ENCODE measurements at regions not wholly inside any gene's neighbourhood (a gene's known extent, or its start where the extent isn't known, plus 50 kb on each side); places are given as distances from the start of the nearest gene placed in this dataset.

- Histone ChIP-seq H3K27me3 (ENCODE audit: insufficient read depth, low read length) (peaks cover 38% of the 10 kb centered on the region), H3K4me1 (ENCODE audit: control insufficient read depth, insufficient read depth, low read length, unreplicated experiment) (no peaks in the 10 kb centered on the region), H3K27ac (ENCODE audit: low read depth, low read length) (no peak overlapping the region), H3K79me2 (ENCODE audit: control insufficient read depth, insufficient read depth, low read length, unreplicated experiment) (no peaks in the 10 kb centered on the region), H2AFZ (ENCODE audit: low read length, unreplicated experiment) (no peak overlapping the region), H3K4me3 (ENCODE audit: low read depth, low read length) (no peak overlapping the region), H3K36me3 (ENCODE audit: insufficient read depth, low read length) (no peaks in the 10 kb centered on the region)
Measured at GRCh38 chr6:121020656-121021055, 313.6 kb downstream of the TBC1D32 start.

GRCh38 chr6:121008553-121008952, 325.7 kb downstream of the TBC1D32 start:
- H3K79me2 ChIP-seq (ENCODE audit: control insufficient read depth, insufficient read depth, low read length, unreplicated experiment): no peaks in the 10 kb centered on the region
- no peaks in the 10 kb centered on the region for H3K36me3 ChIP-seq (ENCODE audit: insufficient read depth, low read length)
- no peaks in the 10 kb centered on the region for H3K4me1 ChIP-seq (ENCODE audit: control insufficient read depth, insufficient read depth, low read length, unreplicated experiment)
- no peak overlapping the region for H2AFZ ChIP-seq (ENCODE audit: low read length, unreplicated experiment)
- no peak overlapping the region for H3K27ac ChIP-seq (ENCODE audit: low read depth, low read length)
- no peak overlapping the region for H3K4me3 ChIP-seq (ENCODE audit: low read depth, low read length)
- no peaks in the 10 kb centered on the region for H3K27me3 ChIP-seq (ENCODE audit: insufficient read depth, low read length)

GRCh38 chr6:121006024-121006423, 328.3 kb downstream of the TBC1D32 start:
- H3K27ac ChIP-seq (ENCODE audit: low read depth, low read length): no peak overlapping the region
- no peak overlapping the region for H2AFZ ChIP-seq (ENCODE audit: low read length, unreplicated experiment)
- H3K36me3 ChIP-seq (ENCODE audit: insufficient read depth, low read length): no peaks in the 10 kb centered on the region
- no peaks in the 10 kb centered on the region for H3K79me2 ChIP-seq (ENCODE audit: control insufficient read depth, insufficient read depth, low read length, unreplicated experiment)
- H3K4me3 ChIP-seq (ENCODE audit: low read depth, low read length): no peak overlapping the region
- no peaks in the 10 kb centered on the region for H3K4me1 ChIP-seq (ENCODE audit: control insufficient read depth, insufficient read depth, low read length, unreplicated experiment)
- no peaks in the 10 kb centered on the region for H3K27me3 ChIP-seq (ENCODE audit: insufficient read depth, low read length)

- no peaks in the 10 kb centered on the region for H3K79me2 ChIP-seq (ENCODE audit: control insufficient read depth, insufficient read depth, low read length, unreplicated experiment)
- H3K27ac ChIP-seq (ENCODE audit: low read depth, low read length): no peak overlapping the region
- H2AFZ ChIP-seq (ENCODE audit: low read length, unreplicated experiment): no peak overlapping the region
- H3K36me3 ChIP-seq (ENCODE audit: insufficient read depth, low read length): no peaks in the 10 kb centered on the region
- H3K4me3 ChIP-seq (ENCODE audit: low read depth, low read length): no peak overlapping the region
- H3K27me3 ChIP-seq (ENCODE audit: insufficient read depth, low read length): no peaks in the 10 kb centered on the region
- H3K4me1 ChIP-seq (ENCODE audit: control insufficient read depth, insufficient read depth, low read length, unreplicated experiment): no peaks in the 10 kb centered on the region
Measured at GRCh38 chr6:121000381-121000780, 333.9 kb downstream of the TBC1D32 start.

- H3K36me3 ChIP-seq (ENCODE audit: insufficient read depth, low read length): no peaks in the 10 kb centered on the region
- H3K4me1 ChIP-seq (ENCODE audit: control insufficient read depth, insufficient read depth, low read length, unreplicated experiment): no peaks in the 10 kb centered on the region
- H2AFZ ChIP-seq (ENCODE audit: low read length, unreplicated experiment): no peak overlapping the region
- H3K27ac ChIP-seq (ENCODE audit: low read depth, low read length): no peak overlapping the region
- no peak overlapping the region for H3K4me3 ChIP-seq (ENCODE audit: low read depth, low read length)
- peaks cover 6% of the 10 kb centered on the region; the same call in 1 of the 2 replicates for H3K27me3 ChIP-seq (ENCODE audit: insufficient read depth, low read length)
- no peaks in the 10 kb centered on the region for H3K79me2 ChIP-seq (ENCODE audit: control insufficient read depth, insufficient read depth, low read length, unreplicated experiment)
Measured at GRCh38 chr6:120996340-120996739, 337.9 kb downstream of the TBC1D32 start.

GRCh38 chr6:120994573-120994967, 339.7 kb downstream of the TBC1D32 start:
- H3K36me3 ChIP-seq (ENCODE audit: insufficient read depth, low read length): no peaks in the 10 kb centered on the region
- peaks cover 6% of the 10 kb centered on the region; the same call in 1 of the 2 replicates for H3K27me3 ChIP-seq (ENCODE audit: insufficient read depth, low read length)
- H2AFZ ChIP-seq (ENCODE audit: low read length, unreplicated experiment): no peak overlapping the region
- no peaks in the 10 kb centered on the region for H3K79me2 ChIP-seq (ENCODE audit: control insufficient read depth, insufficient read depth, low read length, unreplicated experiment)
- no peaks in the 10 kb centered on the region for H3K4me1 ChIP-seq (ENCODE audit: control insufficient read depth, insufficient read depth, low read length, unreplicated experiment)
- H3K4me3 ChIP-seq (ENCODE audit: low read depth, low read length): no peak overlapping the region
- no peak overlapping the region for H3K27ac ChIP-seq (ENCODE audit: low read depth, low read length)

GRCh38 chr6:120993929-120994572, 340.2 kb downstream of the TBC1D32 start:
- Histone ChIP-seq H3K27me3 (ENCODE audit: insufficient read depth, low read length) (peaks cover 6% of the 10 kb centered on the region; the same call in 1 of the 2 replicates), H3K79me2 (ENCODE audit: control insufficient read depth, insufficient read depth, low read length, unreplicated experiment) (no peaks in the 10 kb centered on the region), H3K27ac (ENCODE audit: low read depth, low read length) (no peak overlapping the region), H3K4me1 (ENCODE audit: control insufficient read depth, insufficient read depth, low read length, unreplicated experiment) (no peaks in the 10 kb centered on the region), H2AFZ (ENCODE audit: low read length, unreplicated experiment) (no peak overlapping the region), H3K36me3 (ENCODE audit: insufficient read depth, low read length) (no peaks in the 10 kb centered on the region), H3K4me3 (ENCODE audit: low read depth, low read length) (no peak overlapping the region)

- Histone ChIP-seq H3K79me2 (ENCODE audit: control insufficient read depth, insufficient read depth, low read length, unreplicated experiment) (no peaks in the 10 kb centered on the region), H2AFZ (ENCODE audit: low read length, unreplicated experiment) (no peak overlapping the region)
Measured at GRCh38 chr6:120992257-120992656, 342.0 kb downstream of the TBC1D32 start.

GRCh38 chr6:120990866-120991265, 343.4 kb downstream of the TBC1D32 start:
- Histone ChIP-seq H3K4me1 (ENCODE audit: control insufficient read depth, insufficient read depth, low read length, unreplicated experiment) (no peaks in the 10 kb centered on the region), H3K79me2 (ENCODE audit: control insufficient read depth, insufficient read depth, low read length, unreplicated experiment) (no peaks in the 10 kb centered on the region), H3K27ac (ENCODE audit: low read depth, low read length) (no peak overlapping the region), H3K27me3 (ENCODE audit: insufficient read depth, low read length) (peaks cover 6% of the 10 kb centered on the region; the same call in 1 of the 2 replicates), H3K36me3 (ENCODE audit: insufficient read depth, low read length) (no peaks in the 10 kb centered on the region), H3K4me3 (ENCODE audit: low read depth, low read length) (no peak overlapping the region), H2AFZ (ENCODE audit: low read length, unreplicated experiment) (no peak overlapping the region)

More at GRCh38 chr6:120992257-120992656, 342.0 kb downstream of the TBC1D32 start:
- Histone ChIP-seq H3K27ac (ENCODE audit: low read depth, low read length) (no peak overlapping the region), H3K4me3 (ENCODE audit: low read depth, low read length) (no peak overlapping the region), H3K4me1 (ENCODE audit: control insufficient read depth, insufficient read depth, low read length, unreplicated experiment) (no peaks in the 10 kb centered on the region), H3K36me3 (ENCODE audit: insufficient read depth, low read length) (no peaks in the 10 kb centered on the region), H3K27me3 (ENCODE audit: insufficient read depth, low read length) (peaks cover 6% of the 10 kb centered on the region; the same call in 1 of the 2 replicates)

GRCh38 chr6:120981835-120982234, 352.4 kb downstream of the TBC1D32 start:
- Histone ChIP-seq H3K79me2 (ENCODE audit: control insufficient read depth, insufficient read depth, low read length, unreplicated experiment) (no peaks in the 10 kb centered on the region), H3K36me3 (ENCODE audit: insufficient read depth, low read length) (no peaks in the 10 kb centered on the region), H3K27ac (ENCODE audit: low read depth, low read length) (no peak overlapping the region), H3K4me1 (ENCODE audit: control insufficient read depth, insufficient read depth, low read length, unreplicated experiment) (no peaks in the 10 kb centered on the region), H2AFZ (ENCODE audit: low read length, unreplicated experiment) (no peak overlapping the region), H3K27me3 (ENCODE audit: insufficient read depth, low read length) (peaks cover 3% of the 10 kb centered on the region), H3K4me3 (ENCODE audit: low read depth, low read length) (no peak overlapping the region)

- Histone ChIP-seq H3K27ac (ENCODE audit: low read depth, low read length) (no peak overlapping the region), H3K4me3 (ENCODE audit: low read depth, low read length) (no peak overlapping the region), H3K27me3 (ENCODE audit: insufficient read depth, low read length) (no peaks in the 10 kb centered on the region), H3K79me2 (ENCODE audit: control insufficient read depth, insufficient read depth, low read length, unreplicated experiment) (no peaks in the 10 kb centered on the region), H2AFZ (ENCODE audit: low read length, unreplicated experiment) (no peak overlapping the region), H3K36me3 (ENCODE audit: insufficient read depth, low read length) (no peaks in the 10 kb centered on the region), H3K4me1 (ENCODE audit: control insufficient read depth, insufficient read depth, low read length, unreplicated experiment) (no peaks in the 10 kb centered on the region)
Measured at GRCh38 chr6:120966321-120966720, 368.0 kb downstream of the TBC1D32 start.
